ENCODE measurements at regions not wholly inside any gene's neighbourhood (a gene's known extent, or its start where the extent isn't known, plus 50 kb on each side); places are given as distances from the start of the nearest gene placed in this dataset.
"Not testable (repeated sequence)": the region's sequence is repeated elsewhere in the genome, so short reads cannot be mapped to it uniquely, and the experiment has no call there.

GRCh38 chr3:153275514-153275913 is 113.5 kb downstream of the RAP2B start:
- Mint-ChIP-seq H3K9me3 (ENCODE audit: unreplicated experiment) (no peaks in the 10 kb centered on the region), H3K27me3 (ENCODE audit: unreplicated experiment) (no peaks in the 10 kb centered on the region), H3K27ac (ENCODE audit: unreplicated experiment) (no peak overlapping the region), H3K4me1 (ENCODE audit: low read depth, unreplicated experiment) (no peaks in the 10 kb centered on the region), H3K36me3 (ENCODE audit: unreplicated experiment) (no peaks in the 10 kb centered on the region), H3K4me3 (ENCODE audit: unreplicated experiment) (no peak overlapping the region)
- TF ChIP-seq CTCF (IDR thresholded peaks at IDR 0.05; ENCODE audit: partially characterized antibody, unreplicated experiment), result no peak
- DNase-seq, result no peak

GRCh38 chr3:153277029-153277428 is 115.0 kb downstream of the RAP2B start:
- no peak overlapping the region for H3K4me3 Mint-ChIP-seq (ENCODE audit: unreplicated experiment)

GRCh38 chr3:153281236-153281997 is 119.4 kb downstream of the RAP2B start:
- H3K27ac Mint-ChIP-seq (ENCODE audit: unreplicated experiment); H3K36me3 Mint-ChIP-seq (ENCODE audit: unreplicated experiment); DNase-seq; H3K4me3 Mint-ChIP-seq (ENCODE audit: unreplicated experiment); H3K4me1 Mint-ChIP-seq (ENCODE audit: low read depth, unreplicated experiment); H3K9me3 Mint-ChIP-seq (ENCODE audit: unreplicated experiment); H3K27me3 Mint-ChIP-seq (ENCODE audit: unreplicated experiment): not testable (repeated sequence)

More at GRCh38 chr3:153277029-153277428, 115.0 kb downstream of the RAP2B start:
- Mint-ChIP-seq H3K36me3 (ENCODE audit: unreplicated experiment) (no peaks in the 10 kb centered on the region), H3K27ac (ENCODE audit: unreplicated experiment) (no peak overlapping the region), H3K4me1 (ENCODE audit: low read depth, unreplicated experiment) (no peaks in the 10 kb centered on the region), H3K27me3 (ENCODE audit: unreplicated experiment) (no peaks in the 10 kb centered on the region), H3K9me3 (ENCODE audit: unreplicated experiment) (no peaks in the 10 kb centered on the region)
- DNase-seq, result no peak
- no peak for TF ChIP-seq CTCF (IDR thresholded peaks at IDR 0.05; ENCODE audit: partially characterized antibody, unreplicated experiment)

GRCh38 chr3:153282355-153282754 is 120.3 kb downstream of the RAP2B start:
- H3K4me1 Mint-ChIP-seq (ENCODE audit: low read depth, unreplicated experiment), result no peaks in the 10 kb centered on the region
- no peaks in the 10 kb centered on the region for H3K27me3 Mint-ChIP-seq (ENCODE audit: unreplicated experiment)
- H3K4me3 Mint-ChIP-seq (ENCODE audit: unreplicated experiment), result no peak overlapping the region
- H3K9me3 Mint-ChIP-seq (ENCODE audit: unreplicated experiment), result no peaks in the 10 kb centered on the region
- H3K36me3 Mint-ChIP-seq (ENCODE audit: unreplicated experiment), result no peaks in the 10 kb centered on the region
- no peak for DNase-seq
- TF ChIP-seq CTCF (IDR thresholded peaks at IDR 0.05; ENCODE audit: partially characterized antibody, unreplicated experiment), result no peak
- no peak overlapping the region for H3K27ac Mint-ChIP-seq (ENCODE audit: unreplicated experiment)

GRCh38 chr3:153284282-153284938 is 122.4 kb downstream of the RAP2B start:
- no peak overlapping the region for H3K27ac Mint-ChIP-seq (ENCODE audit: unreplicated experiment)

More at GRCh38 chr3:153284282-153284938, 122.4 kb downstream of the RAP2B start:
- TF ChIP-seq CTCF (IDR thresholded peaks at IDR 0.05; ENCODE audit: partially characterized antibody, unreplicated experiment), result peak; percentile 12
- Mint-ChIP-seq H3K9me3 (ENCODE audit: unreplicated experiment) (no peaks in the 10 kb centered on the region), H3K4me3 (ENCODE audit: unreplicated experiment) (no peak overlapping the region), H3K27me3 (ENCODE audit: unreplicated experiment) (no peaks in the 10 kb centered on the region), H3K36me3 (ENCODE audit: unreplicated experiment) (no peaks in the 10 kb centered on the region), H3K4me1 (ENCODE audit: low read depth, unreplicated experiment) (no peaks in the 10 kb centered on the region)
- DNase-seq, result no peak
